Activated CD8-positive, alpha-beta memory T cell treated with anti-CD3 and anti-CD28 coated beads for 36 hours (primary cell): ENCODE measurements at regions not wholly inside any gene's neighbourhood (a gene's known extent, or its start where the extent isn't known, plus 50 kb on each side); places are given as distances from the start of the nearest gene placed in this dataset.

Experiments used
- CTCF ChIA-PET: fragments of 350-600 bp; sonication (Branson Sonifier 250); formaldehyde crosslinking; loops from one replicate; lab custom pipeline; 2021; ENCODE audit warnings: antibody characterized with exemption; lab: Charles Lee
- POLR2A ChIA-PET: fragments of 350-600 bp; sonication (Branson Sonifier 250); formaldehyde crosslinking; loops from one replicate; lab custom pipeline; 2021; ENCODE audit warnings: antibody characterized with exemption; lab: Charles Lee

- CTCF ChIA-PET = no interaction called here
- POLR2A ChIA-PET = no interaction called here
Measured at GRCh38 chr14:42192738-42193653, 586.3 kb downstream of the LRFN5 start.

DNA sequence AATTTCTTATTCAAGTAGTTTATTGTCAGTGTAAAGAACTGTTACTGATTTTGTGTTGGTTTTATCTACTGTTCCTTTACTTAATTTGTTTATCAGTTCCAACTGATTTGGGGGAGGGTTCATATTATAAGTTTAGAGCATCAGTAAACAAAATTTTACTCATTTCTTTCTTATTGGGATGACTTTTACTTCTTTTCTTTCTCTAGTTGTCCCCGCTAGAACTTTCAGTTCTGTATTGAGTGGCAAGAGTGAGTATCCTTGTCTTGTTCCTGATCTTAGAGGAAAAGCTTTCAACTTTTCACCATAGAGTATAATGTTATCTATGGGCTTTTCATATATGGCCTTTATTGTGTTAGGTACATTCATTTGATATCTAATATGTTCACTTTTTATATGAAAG is 584.1 kb downstream of the LRFN5 start:
- CTCF ChIA-PET = no interaction called here
- POLR2A ChIA-PET = no interaction called here

GRCh38 chr14:42187846-42188245 is 581.2 kb downstream of the LRFN5 start:
- CTCF ChIA-PET = no interaction called here
- POLR2A ChIA-PET = no interaction called here

- CTCF ChIA-PET = no interaction called here
- POLR2A ChIA-PET = no interaction called here
Measured at GRCh38 chr14:42185718-42186117, 579.0 kb downstream of the LRFN5 start.

- ChIA-PET POLR2A (no interaction called here), CTCF (no interaction called here)
Measured at GRCh38 chr14:42174357-42174756, 567.7 kb downstream of the LRFN5 start.

GRCh38 chr14:42173206-42173605 is 566.5 kb downstream of the LRFN5 start:
- CTCF ChIA-PET = no interaction called here
- POLR2A ChIA-PET = no interaction called here

- ChIA-PET CTCF (no interaction called here), POLR2A (no interaction called here)
Measured at GRCh38 chr14:42172304-42172703, 565.6 kb downstream of the LRFN5 start.

DNA sequence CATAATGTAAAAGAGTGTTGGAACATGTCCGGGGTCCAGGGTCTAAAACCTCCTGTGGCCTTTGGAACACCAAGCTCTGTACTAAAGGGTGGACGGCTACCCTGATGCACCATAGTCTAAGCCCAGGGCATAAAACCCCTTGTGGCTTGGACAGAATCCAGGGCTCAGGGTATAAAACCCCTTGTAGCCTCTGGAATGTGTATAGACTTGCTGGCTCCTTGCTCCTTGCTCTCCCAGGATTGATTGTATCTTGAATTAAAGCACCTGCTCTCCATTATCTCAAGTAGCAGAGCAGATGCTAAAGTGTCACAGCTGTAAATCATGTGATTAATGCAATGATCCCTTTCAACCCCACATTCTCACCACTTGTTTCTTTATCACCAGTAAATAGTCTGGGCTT is 556.5 kb downstream of the LRFN5 start:
- POLR2A ChIA-PET = no interaction called here
- CTCF ChIA-PET = no interaction called here

DNA sequence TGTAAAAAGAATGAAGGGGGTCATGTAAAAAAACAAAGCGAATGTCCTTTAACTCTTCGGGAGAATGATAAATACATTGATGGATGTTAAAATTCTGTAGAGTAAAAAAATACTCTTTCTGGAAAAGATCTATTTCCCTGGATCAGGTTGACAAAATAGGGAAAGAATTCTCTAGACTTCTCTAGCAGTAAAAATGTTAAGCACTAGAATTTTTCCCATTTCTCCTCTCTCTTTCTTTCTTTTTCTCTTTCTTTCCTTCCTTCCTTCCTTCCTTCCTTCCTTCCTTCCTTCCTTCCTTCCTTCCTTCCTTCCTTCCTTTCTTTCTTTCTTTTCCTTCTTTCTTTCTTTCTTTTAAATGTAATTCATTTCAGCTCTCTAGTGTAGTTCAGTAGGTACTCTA is 552.5 kb downstream of the LRFN5 start:
- POLR2A ChIA-PET = no interaction called here

DNA sequence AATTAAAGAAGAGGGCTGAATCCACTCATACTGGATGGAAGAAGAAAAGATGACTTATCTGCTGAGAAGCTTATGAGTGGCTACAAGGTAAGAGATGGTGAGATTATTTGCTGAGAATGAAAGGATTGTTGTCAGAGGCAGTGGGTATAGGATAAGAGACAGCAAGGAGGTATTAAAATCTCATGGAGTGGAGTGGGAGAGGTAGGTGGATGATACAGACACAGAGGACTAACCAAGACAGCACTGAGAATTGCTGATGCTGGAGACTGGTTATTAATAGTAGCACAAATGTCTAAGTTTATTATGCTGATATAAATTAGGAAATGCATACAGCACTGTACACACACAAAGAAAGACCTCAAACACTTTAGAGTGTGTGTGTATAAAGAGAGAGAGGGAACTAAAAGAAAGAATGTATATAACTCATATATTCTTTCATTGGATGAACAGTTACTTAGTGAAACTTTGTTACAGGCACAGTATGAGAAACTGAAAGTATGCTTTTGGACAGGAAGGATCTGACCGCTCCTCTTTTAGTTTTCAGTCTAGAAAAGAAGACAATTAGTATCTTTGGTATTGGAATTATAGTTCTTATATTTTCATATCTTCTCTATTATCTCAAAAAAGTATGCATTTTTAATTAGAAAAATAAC is 543.1 kb downstream of the LRFN5 start:
- ChIA-PET POLR2A (no interaction called here), CTCF (no interaction called here)

More for the DNA sequence above, 552.5 kb downstream of the LRFN5 start:
- CTCF ChIA-PET = no interaction called here

GRCh38 chr14:42145766-42146165 is 539.1 kb downstream of the LRFN5 start:
- CTCF ChIA-PET = no interaction called here

GRCh38 chr14:42143114-42143513 is 536.4 kb downstream of the LRFN5 start:
- POLR2A ChIA-PET = no interaction called here
- CTCF ChIA-PET = no interaction called here

More at GRCh38 chr14:42145766-42146165, 539.1 kb downstream of the LRFN5 start:
- POLR2A ChIA-PET = no interaction called here

DNA sequence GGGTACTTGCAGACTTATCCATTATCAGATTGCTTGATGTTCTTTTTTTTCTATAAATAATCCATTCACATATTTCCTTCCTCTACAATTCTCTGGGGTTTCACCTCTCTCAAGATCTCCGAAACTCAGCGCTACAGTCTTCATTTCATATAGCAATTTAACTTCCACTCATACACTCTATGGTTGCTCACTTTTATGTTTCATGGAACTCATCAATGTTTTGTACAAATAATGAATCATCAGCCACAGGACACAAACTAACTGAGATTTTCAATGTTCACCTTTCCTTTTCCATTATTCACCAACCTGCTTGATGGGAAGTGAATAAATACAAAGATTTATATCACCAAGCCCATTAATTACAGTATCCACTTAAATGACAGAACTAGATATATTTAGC is 534.7 kb downstream of the LRFN5 start:
- ChIA-PET POLR2A (no interaction called here), CTCF (no interaction called here)

- CTCF ChIA-PET = no interaction called here
- POLR2A ChIA-PET = no interaction called here
Measured at GRCh38 chr14:42140831-42141279, 534.2 kb downstream of the LRFN5 start.

GRCh38 chr14:42140001-42140400 is 533.3 kb downstream of the LRFN5 start:
- ChIA-PET POLR2A (no interaction called here), CTCF (no interaction called here)

DNA sequence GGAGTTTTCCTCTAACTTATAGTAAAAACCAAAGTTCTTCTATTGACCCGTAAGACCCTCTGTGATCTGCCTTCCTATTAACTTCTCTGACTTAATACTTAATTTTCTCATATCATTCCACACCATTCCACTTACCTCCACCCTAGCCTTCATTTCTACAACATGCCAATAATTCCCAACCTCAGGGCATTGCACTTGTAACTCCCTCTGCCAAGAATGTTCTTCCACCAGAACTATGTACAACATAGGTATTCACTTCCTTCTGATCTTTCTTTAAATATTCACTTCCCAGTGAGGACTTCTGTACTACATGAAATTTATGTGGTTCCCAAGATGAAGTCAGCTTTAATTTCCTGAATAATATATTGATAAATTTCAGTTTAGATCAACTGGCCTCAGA is 531.7 kb downstream of the LRFN5 start:
- POLR2A ChIA-PET = no interaction called here
- CTCF ChIA-PET = no interaction called here

DNA sequence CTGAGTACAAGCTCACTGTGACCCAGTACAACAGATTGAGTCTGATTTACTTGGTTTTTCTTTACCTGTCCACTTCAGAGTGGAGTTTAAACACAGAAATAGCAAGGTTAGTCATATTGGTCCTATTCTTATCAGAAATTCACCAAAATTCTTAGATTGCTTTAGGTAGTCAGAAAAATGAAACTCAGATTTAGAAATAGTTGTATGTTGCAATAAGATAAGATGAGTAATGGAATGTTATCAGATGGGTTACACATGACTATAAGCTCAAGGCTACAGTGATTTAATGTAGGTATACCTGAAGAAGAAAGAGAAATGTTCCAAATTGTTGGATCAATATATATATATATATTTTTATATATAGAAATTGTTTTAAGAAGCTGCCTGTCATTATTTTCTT is 524.1 kb downstream of the LRFN5 start:
- ChIA-PET CTCF (no interaction called here), POLR2A (no interaction called here)

DNA sequence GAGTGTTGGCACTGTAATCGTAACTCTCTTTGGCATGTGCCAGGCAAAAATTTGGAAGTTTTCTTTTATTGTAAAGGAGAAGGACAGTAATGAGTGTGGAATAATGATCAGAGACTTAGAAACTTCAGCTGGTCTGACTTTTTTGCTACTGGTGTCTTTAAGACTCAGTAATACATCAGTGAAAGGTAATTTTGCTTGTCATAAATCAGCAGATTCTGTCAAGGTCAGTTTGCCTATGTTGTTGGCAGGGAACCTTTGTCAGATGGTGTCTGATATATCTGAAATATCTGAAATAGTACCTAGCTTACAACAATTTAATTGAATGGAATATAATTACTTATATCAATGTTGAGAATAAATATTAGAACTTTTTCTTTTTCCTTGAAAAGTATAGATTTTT is 516.9 kb downstream of the LRFN5 start:
- CTCF ChIA-PET = no interaction called here
- POLR2A ChIA-PET = no interaction called here

DNA sequence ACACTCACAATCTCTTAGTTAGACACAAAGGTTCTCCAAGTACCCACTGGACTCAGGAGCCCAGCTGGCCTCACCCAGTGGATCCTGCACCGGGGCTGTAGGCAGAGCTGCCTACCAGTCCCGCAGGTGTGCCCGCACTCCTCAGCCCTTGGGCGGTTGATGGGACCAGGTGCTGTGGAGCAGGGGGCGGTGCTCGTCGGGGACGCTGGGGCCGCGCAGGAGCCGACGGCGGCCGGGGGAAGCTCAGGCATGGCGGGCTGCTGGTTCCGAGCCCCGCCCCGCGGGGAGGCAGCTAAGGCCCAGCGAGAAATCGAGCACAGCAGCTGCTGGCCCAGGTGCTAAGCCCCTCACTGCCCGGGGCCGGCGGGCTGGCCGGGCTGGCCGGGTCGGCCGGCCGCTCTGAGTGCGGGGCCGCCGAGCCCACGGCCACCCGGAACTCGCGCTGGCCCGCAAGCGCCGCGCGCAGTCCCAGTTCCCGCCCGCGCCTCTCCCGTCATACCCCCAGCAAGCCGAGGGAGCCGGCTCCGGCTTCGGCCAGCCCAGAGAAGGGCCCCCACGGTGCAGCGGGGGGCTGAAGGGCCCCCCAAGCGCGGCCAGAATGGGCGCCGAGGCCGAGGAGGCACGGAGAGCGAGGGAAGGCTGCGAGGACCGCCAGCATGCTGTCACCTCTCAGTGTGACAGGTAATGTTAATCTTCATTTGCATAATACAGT is 506.8 kb downstream of the LRFN5 start:
- ChIA-PET CTCF (no interaction called here), POLR2A (no interaction called here)

GRCh38 chr14:42112108-42112507 is 505.4 kb downstream of the LRFN5 start:
- ChIA-PET CTCF (no interaction called here), POLR2A (no interaction called here)
